Hematopoietic multipotent progenitor cell treated with erythropoietin and hydrocortisone succinate and interleukin-3 and kit ligand, for 8 days (in vitro differentiated cells): ENCODE measurements at regions not wholly inside any gene's neighbourhood (a gene's known extent, or its start where the extent isn't known, plus 50 kb on each side); places are given as distances from the start of the nearest gene placed in this dataset.
A peak's percentile ranks its signal among the peaks of the same experiment; 100 is the strongest.

Experiments
- DNase-seq: peaks from one replicate; pipeline ENCODE4 v3.0.0-alpha.2; 2015

DNA sequence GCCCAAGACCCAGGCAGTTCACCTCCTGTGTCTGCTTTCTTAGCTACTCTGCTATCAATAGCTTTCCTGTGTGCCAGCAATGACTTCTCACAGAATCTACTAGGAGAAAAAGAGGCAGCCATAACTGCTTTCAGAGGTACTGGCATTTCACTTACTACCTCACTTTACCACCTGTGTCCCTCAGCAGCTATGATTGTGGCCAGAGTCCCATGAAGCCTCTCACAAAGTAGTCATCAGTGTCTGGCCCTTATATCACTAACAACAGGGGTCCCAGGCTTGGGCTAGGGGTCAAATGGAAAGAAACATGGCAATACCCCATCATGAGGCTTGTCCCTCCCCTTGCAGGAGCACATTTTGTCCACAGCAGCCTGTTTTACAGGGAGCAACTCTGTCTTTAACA, 62.7 kb upstream of the EPS8L3 start:
- DNase-seq, result no peak

- no peak for DNase-seq
These were observed 60.8 kb upstream of the EPS8L3 start for GRCh38 chr1:109824349-109825115.

DNA sequence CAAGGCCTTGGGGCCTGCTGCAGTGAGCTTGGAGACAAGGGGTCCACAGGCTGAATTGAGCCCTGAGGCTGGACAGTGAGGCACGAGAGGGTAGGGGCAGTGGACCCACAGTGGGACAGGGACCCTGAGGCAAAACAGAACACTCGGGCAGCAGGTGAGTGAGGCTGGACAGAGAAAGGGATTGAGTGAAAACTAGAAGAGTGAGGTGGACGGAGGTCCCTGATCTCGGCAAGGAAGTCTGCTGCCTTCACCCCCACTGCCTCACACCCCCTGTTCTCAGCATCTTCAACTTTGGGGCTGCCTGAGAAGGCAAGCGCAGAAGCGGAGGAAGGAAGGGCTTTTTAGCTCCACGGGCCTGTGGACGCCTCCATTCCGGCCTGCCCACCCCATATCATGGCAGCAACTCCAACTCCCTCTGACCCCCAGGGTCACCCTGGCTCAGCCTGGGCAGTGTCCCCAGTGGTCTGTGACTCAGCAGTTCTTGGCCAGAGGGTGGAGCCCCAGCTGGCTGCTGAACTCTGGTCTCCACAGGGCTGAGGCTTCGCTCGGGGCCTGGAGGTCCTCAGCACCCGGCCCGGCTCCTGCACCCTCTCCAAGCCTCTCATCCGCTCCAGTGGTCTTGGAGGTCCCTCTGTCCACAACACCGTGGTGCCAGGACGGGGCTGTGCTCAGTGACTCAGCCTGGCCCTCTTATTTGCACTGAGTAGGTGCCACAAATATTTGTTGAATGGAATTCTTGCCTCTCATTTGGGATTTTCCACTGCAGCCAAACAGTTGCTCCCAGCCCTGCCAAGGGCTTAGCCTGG, 60.0 kb upstream of the EPS8L3 start:
- DNase-seq, result peak; percentile 67

DNA sequence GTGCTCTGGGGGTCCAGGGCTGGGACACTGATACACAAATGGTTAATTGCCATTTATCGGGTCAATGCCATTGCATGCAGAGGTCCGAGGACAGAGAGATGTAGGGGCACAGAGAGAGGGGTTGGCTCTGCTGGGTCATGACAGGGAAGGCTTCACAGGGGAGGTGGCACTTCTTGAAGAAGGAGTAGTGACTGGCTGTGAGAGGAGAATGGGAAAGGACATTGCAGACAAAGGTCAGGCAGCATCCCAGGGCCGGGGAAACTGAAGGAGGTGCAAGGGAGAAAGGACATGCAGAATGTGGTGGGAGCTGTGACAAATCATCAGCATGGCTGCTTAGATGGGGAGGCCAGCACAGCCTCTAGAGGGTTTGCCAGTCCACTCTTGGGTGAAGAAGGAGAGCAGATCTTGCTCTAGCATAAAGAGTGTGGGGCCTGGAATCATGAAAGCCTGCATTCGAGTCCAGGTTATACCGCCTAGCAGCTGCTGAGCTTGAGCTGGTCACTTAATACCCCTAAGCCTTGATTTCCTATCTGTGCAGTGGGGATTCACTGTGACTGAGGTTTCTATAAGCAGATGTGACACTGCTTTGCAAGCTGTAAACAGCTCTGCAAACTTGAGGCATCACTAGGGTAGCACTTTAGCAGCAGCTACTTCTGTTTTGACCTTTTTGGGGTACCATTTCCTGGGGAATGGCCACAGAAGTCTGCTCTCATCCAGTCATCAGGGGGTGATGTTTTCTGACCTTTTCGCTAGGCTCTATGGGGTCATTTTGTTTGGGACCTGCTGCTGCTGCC, 59.2 kb upstream of the EPS8L3 start:
- no peak for DNase-seq

GRCh38 chr1:109821831-109822745, 58.4 kb upstream of the EPS8L3 start:
- peak; percentile 63 for DNase-seq

- peak; percentile 88 for DNase-seq
These were observed 57.5 kb upstream of the EPS8L3 start for GRCh38 chr1:109821221-109821669.

- DNase-seq, result no peak
These were observed 56.2 kb upstream of the EPS8L3 start for GRCh38 chr1:109819906-109820305.

DNA sequence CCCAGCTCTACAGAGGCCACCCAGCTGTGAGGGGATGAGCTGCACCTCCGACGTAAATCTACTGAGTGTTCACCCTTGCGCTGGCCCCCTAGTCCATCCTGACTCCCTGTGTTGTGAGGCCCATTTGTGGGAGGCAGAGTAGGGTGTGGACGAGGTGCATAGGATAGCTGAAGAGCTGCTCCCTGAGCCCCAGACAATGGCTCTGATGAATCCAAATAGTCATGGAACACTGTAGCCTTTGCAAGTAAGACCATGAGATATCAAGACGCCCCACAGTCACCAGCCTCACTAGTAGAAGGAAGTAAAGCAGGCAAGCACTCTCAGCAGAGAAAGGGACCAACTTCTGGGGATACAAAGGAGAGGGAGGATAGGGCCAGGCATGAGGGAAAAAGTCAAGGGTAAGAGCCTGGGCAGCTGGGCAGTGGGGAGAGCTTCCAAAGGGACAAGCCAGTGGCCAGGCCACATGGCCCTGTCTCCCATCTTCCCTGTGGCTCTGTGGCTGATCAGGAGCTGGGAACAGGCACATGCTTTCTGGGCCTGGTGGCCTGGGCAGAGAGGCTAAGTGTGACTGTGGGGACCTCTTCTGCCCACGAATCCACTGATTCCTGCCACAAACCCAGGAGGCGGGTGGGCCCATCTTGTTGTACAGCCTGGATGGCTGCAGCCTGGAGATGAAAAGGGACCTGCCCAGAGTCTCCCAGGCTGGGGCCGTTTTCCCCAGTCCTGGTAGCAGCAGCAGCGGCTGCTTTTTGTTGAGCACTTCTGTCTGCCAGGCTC, 55.5 kb upstream of the EPS8L3 start:
- DNase-seq, result no peak

- peak; percentile 95 for DNase-seq
These were observed 54.7 kb upstream of the EPS8L3 start for GRCh38 chr1:109818271-109818987.

DNA sequence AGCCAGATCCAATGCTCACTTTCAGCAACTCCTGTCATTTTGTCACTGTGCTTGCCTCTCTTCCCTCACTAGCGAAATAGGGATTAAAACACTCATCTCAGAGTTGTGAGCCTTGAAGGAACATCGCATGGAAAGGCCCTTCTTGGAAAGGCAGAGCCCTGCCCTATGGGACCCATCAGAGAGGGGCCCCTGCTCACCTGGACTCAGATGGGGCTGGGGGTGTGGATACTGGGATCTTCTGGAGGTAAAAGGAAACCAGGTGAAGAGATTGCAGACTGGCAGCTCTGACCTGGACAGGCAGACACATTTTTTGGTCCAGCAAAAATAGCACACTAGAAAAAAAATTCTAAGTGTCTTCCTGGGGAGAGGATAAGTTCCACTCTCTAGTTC, 54.2 kb upstream of the EPS8L3 start:
- DNase-seq, result no peak

GRCh38 chr1:109816975-109817535, 53.3 kb upstream of the EPS8L3 start:
- DNase-seq, result no peak

DNA sequence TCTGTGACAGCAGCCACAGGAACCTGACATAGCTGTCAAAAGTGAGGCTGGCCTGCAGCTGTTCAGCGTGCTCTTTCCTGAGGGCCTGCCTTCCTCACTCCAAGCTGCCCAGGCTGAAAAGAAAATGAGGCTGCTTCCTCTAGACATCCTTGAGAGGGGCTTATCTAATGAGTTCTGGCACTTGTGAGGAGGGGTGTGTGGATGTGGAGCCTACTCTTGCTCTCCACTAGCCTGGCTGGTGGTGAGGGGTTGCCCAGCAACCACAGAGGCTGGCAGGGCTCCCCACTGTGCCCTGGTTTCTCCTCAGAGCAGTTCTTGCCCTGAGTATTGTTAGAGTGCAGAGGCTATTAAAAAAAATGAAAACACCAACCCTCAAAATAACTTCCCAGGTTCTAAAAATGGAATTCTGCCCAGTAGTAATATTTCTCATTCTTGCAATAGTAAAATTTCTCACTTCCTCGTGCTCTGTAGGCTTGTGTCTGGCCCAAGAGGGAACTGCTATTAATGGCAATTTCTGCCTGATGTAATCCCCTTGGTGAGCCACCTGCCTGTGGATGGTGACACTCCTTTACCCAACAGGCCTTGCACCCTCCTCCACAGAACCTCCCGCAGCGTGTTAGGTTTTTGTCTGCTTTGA, 52.6 kb upstream of the EPS8L3 start:
- DNase-seq, result no peak

DNA sequence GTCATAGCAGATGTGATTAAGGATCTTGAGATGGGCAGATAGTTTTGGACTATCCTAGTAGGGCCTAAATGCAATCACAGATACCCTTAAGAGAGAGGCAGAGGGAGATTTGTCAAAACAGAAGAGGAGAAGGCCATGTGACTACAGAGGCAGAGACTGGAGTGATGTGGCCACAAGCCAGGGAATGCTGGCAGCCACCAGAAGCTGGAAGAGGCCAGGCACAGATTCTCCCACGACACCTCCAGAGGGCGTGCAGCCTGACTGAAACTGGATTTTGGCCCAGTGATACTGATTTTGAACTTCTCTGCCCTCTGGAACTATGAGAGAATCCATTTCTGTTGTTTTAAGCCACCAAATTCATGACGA, 52.1 kb upstream of the EPS8L3 start:
- DNase-seq, result peak; percentile 25

DNA sequence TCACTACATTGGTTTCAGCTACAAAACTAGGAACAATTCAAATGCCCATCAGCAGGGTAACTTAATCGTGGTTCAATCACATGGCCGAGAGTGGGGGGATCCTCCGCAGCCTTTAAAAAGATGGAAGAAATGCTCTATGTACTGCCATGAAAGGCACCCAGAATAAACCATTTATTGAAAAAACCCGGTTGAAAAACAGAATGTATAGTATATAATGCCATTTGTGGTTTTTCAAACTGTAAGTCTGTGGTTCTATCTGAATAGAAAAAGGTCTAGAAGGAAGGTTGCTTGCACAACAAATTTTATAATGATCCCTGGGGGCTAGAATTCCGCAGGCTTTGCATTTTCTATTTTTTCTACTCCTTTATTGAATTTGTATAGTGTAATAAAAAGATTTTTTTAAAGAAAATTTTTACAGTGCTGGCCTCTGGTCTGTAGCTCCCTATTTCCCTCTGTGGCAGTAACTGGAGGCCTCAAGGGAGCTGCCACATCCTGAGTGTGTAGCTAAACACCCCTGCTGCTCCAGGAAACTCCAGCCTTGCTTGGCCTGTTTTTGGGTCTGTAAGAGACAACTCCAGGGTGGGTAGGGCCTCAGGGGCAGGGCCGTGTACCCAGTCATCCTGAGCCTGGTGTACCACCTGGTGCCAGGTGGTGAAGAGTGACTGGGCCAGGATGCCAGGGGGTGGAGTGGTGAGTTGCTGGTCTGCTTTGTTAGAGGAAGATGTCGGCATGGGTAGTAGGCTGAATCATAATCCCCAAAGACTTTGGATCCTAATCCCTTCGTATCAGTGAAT, 51.5 kb upstream of the EPS8L3 start:
- DNase-seq, result no peak

- DNase-seq, result no peak
These were observed 50.5 kb upstream of the EPS8L3 start for GRCh38 chr1:109814223-109814622.
